Retina (tissue), 1 donor: ENCODE measurements at regions not wholly inside any gene's neighbourhood (a gene's known extent, or its start where the extent isn't known, plus 50 kb on each side); places are given as distances from the start of the nearest gene placed in this dataset.
"Not testable (repeated sequence)": the region's sequence is repeated elsewhere in the genome, so short reads cannot be mapped to it uniquely, and the experiment has no call there.

Source experiments
- DNase-seq: peaks from one replicate; pipeline ENCODE4 v3.0.0-alpha.2; 2016

- DNase-seq: no peak
Observed at GRCh38 chr10:81674941-81675340, 200.1 kb upstream of the NRG3 start.

GRCh38 chr10:81679291-81679690, 195.7 kb upstream of the NRG3 start:
- DNase-seq: no peak

GRCh38 chr10:81680359-81680758, 194.6 kb upstream of the NRG3 start:
- DNase-seq: no peak

GRCh38 chr10:81688459-81688858, 186.5 kb upstream of the NRG3 start:
- no peak for DNase-seq

GRCh38 chr10:81696609-81697388, 178.2 kb upstream of the NRG3 start:
- peak; percentile 49 for DNase-seq

- DNase-seq: no peak
Observed at GRCh38 chr10:81704596-81704995, 170.4 kb upstream of the NRG3 start.

- no peak for DNase-seq
Observed at GRCh38 chr10:81708416-81708815, 166.6 kb upstream of the NRG3 start.

- no peak for DNase-seq
Observed at GRCh38 chr10:81708929-81709328, 166.1 kb upstream of the NRG3 start.

GRCh38 chr10:81722399-81722798, 152.6 kb upstream of the NRG3 start:
- DNase-seq: no peak

GRCh38 chr10:81724431-81724830, 150.6 kb upstream of the NRG3 start:
- no peak for DNase-seq

- no peak for DNase-seq
Observed at GRCh38 chr10:81725851-81726250, 149.1 kb upstream of the NRG3 start.

GRCh38 chr10:81728692-81729091, 146.3 kb upstream of the NRG3 start:
- DNase-seq: no peak

- DNase-seq: no peak
Observed at GRCh38 chr10:81730891-81731290, 144.1 kb upstream of the NRG3 start.

- no peak for DNase-seq
Observed at GRCh38 chr10:81733542-81733941, 141.5 kb upstream of the NRG3 start.

GRCh38 chr10:81735167-81735566, 139.8 kb upstream of the NRG3 start:
- DNase-seq: not testable (repeated sequence)

- DNase-seq: no peak
Observed at GRCh38 chr10:81759111-81759510, 115.9 kb upstream of the NRG3 start.

GRCh38 chr10:81784111-81784597, 90.8 kb upstream of the NRG3 start:
- no peak for DNase-seq

GRCh38 chr10:81792729-81793128, 82.3 kb upstream of the NRG3 start:
- DNase-seq: no peak

GRCh38 chr10:81806842-81807241, 68.2 kb upstream of the NRG3 start:
- no peak for DNase-seq

- DNase-seq: no peak
Observed at GRCh38 chr10:81814842-81815241, 60.2 kb upstream of the NRG3 start.

GRCh38 chr10:81817596-81818170, 57.3 kb upstream of the NRG3 start:
- no peak for DNase-seq

GRCh38 chr10:81820418-81820817, 54.6 kb upstream of the NRG3 start:
- DNase-seq: no peak
